Cardiac muscle cell (in vitro differentiated cells and primary cell): ENCODE measurements at regions not wholly inside any gene's neighbourhood (a gene's known extent, or its start where the extent isn't known, plus 50 kb on each side); places are given as distances from the start of the nearest gene placed in this dataset.

Experiments used
- DNase-seq, 2 donors: peaks; one replicate each; pipeline versions ENCODE4 v3.0.0 to v3.0.0-alpha.2; 2010 to 2017; ENCODE audit warnings: low read depth in 1 of 2, low spot score in 1 of 2
- H3K27ac ChIP-seq: fragments of 200-600 bp; sonication (generic); 2 replicates; pipeline ENCODE4 v1.5.1; 2016
- H3K27me3 ChIP-seq: fragments of 200-600 bp; sonication (generic); 2 replicates; pipeline ENCODE4 v1.6.0; 2016; ENCODE audit warnings: control low read depth
- H3K36me3 ChIP-seq: fragments of 200-600 bp; sonication (generic); 2 replicates; pipeline ENCODE4 v1.5.1; 2016; ENCODE audit warnings: control low read depth
- H3K4me1 ChIP-seq: fragments of 200-600 bp; sonication (generic); 2 replicates; pipeline ENCODE4 v1.8.1; 2017; ENCODE audit warnings: low read depth, mild to moderate bottlenecking, mixed run types
- H3K4me3 ChIP-seq: fragments of 200-600 bp; sonication (generic); 2 replicates; pipeline ENCODE4 v1.5.1; 2016; ENCODE audit warnings: mild to moderate bottlenecking
- H3K9me3 ChIP-seq: fragments of 200-600 bp; sonication (generic); 2 replicates; pipeline ENCODE4 v1.5.1; 2017; ENCODE audit warnings: low read depth, mild to moderate bottlenecking, control low read depth
- CTCF ChIP-seq: IDR thresholded peaks from 2 replicates; pipeline ENCODE4 v1.5.1; 2012; ENCODE audit warnings: low read depth, mild to moderate bottlenecking, low read length

GRCh38 chrX:128216364-128216763, 164.2 kb upstream of the ACTRT1 start:
- H3K27me3 ChIP-seq = no peaks in the 10 kb centered on the region
- DNase-seq = no peak
- H3K4me1 ChIP-seq = no peaks in the 10 kb centered on the region
- H3K36me3 ChIP-seq = no peaks in the 10 kb centered on the region
- no peak overlapping the region for H3K27ac ChIP-seq
- no peak for TF ChIP-seq CTCF
- no peak overlapping the region for H3K4me3 ChIP-seq
- H3K9me3 ChIP-seq = no peaks in the 10 kb centered on the region

- Histone ChIP-seq H3K4me1 (no peaks in the 10 kb centered on the region), H3K9me3 (no peaks in the 10 kb centered on the region), H3K27me3 (no peaks in the 10 kb centered on the region), H3K27ac (no peak overlapping the region), H3K36me3 (no peaks in the 10 kb centered on the region), H3K4me3 (no peak overlapping the region)
- TF ChIP-seq CTCF = no peak
- no peak for DNase-seq
Observed at GRCh38 chrX:128165884-128166408, 113.7 kb upstream of the ACTRT1 start.

DNA sequence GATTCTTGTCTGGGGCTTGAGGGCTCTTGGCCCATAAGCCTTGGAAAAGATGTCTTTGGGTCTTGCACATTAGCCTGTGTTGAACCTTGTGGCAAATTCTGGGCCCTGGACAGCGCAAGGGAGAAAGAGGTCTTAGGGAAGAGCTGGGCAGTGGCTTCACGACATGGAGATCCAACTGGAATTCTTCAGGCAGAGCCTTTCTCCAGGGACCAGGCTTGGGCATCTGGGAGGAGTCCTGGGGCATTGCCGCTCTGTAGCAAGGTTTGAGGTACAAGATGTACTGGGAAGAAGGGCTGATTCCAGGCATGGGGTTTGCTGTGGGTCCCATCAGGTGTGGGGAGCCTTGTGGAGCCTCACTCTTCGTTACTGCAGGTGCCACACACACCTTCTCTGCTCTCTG, 104.0 kb upstream of the ACTRT1 start:
- no peaks in the 10 kb centered on the region for H3K27me3 ChIP-seq
- no peak overlapping the region for H3K4me3 ChIP-seq
- H3K9me3 ChIP-seq = no peaks in the 10 kb centered on the region
- no peak overlapping the region for H3K27ac ChIP-seq
- no peak for TF ChIP-seq CTCF
- H3K36me3 ChIP-seq = no peaks in the 10 kb centered on the region
- H3K4me1 ChIP-seq = no peaks in the 10 kb centered on the region
- no peak for DNase-seq

GRCh38 chrX:128142745-128143144, 90.5 kb upstream of the ACTRT1 start:
- Histone ChIP-seq H3K4me1 (no peaks in the 10 kb centered on the region), H3K27me3 (no peaks in the 10 kb centered on the region), H3K36me3 (no peaks in the 10 kb centered on the region), H3K9me3 (no peaks in the 10 kb centered on the region), H3K4me3 (no peak overlapping the region), H3K27ac (no peak overlapping the region)
- no peak for TF ChIP-seq CTCF
- no peak for DNase-seq

- no peak for TF ChIP-seq CTCF
- H3K36me3 ChIP-seq = no peaks in the 10 kb centered on the region
- peak in 1 of 2 donors; percentile 41 for DNase-seq
- no peaks in the 10 kb centered on the region for H3K9me3 ChIP-seq
- H3K27me3 ChIP-seq = no peaks in the 10 kb centered on the region
- H3K4me3 ChIP-seq = no peak overlapping the region
- H3K27ac ChIP-seq = no peak overlapping the region
- peaks cover 3% of the 10 kb centered on the region for H3K4me1 ChIP-seq
Observed at GRCh38 chrX:128106630-128107029, 54.4 kb upstream of the ACTRT1 start.

DNA sequence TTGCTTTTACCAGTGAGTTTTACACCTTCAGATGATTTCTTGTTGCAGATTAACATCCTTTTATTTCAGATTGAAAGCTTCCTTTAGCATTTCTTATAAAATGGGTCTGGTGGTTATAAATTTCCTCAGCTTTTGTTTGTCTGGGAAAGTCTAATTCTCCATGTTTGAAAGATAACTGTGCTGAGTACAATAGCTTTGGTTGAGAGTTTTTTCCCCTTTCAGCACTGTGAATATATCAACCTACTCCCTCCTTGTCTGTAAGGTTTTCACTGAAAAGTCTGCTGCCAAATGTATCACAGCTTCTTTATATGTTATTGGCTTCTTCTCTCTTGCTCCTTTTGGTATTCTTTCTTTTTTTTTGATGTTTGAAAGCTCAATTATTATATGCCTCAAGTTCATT, 53.5 kb upstream of the ACTRT1 start:
- TF ChIP-seq CTCF = no peak
- Histone ChIP-seq H3K27me3 (no peaks in the 10 kb centered on the region), H3K27ac (no peak overlapping the region), H3K4me3 (no peak overlapping the region), H3K4me1 (peaks cover 3% of the 10 kb centered on the region), H3K9me3 (no peaks in the 10 kb centered on the region), H3K36me3 (no peaks in the 10 kb centered on the region)
- DNase-seq = no peak
